ENCODE measurements at regions not wholly inside any gene's neighbourhood (a gene's known extent, or its start where the extent isn't known, plus 50 kb on each side); places are given as distances from the start of the nearest gene placed in this dataset.

GRCh38 chr2:153189091-153189888 lies 289.3 kb downstream of the RPRM start:
- no peak for FAIRE-seq
- DNase-seq (ENCODE audit: insufficient read length, low spot score) = no peak
- TF ChIP-seq PAX5 (IDR thresholded peaks at IDR 0.05; ENCODE audit: insufficient read depth, low read length, severe bottlenecking) (no peak), SPI1 (IDR thresholded peaks at IDR 0.05; ENCODE audit: low read depth, low read length) (no peak)

DNA sequence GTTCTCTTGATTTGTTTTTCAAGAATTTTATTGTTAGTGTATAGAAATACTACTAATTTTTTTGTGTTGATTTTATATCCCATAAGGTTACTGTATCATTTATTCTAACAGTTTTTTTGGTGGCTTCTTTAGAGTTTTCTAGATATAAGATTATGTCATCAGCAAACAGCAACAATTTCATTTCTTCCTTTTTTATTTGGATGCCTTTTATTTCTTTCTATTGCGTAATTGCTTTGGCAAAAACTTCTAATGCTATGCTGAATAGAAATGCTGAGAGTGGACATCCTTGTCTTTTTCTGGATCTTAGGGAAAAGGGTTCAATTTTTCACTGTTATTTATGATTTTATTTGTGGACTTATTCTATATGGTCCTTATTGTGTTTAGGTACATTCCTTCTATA lies 298.8 kb downstream of the RPRM start:
- DNase-seq (ENCODE audit: insufficient read length, low spot score) (no peak), FAIRE-seq (no peak)

GRCh38 chr2:153169609-153170008 lies 309.0 kb downstream of the RPRM start:
- TF ChIP-seq PAX5 (IDR thresholded peaks at IDR 0.05; ENCODE audit: insufficient read depth, low read length, severe bottlenecking) = no peak
- no peak for TF ChIP-seq POLR2AphosphoS5 (IDR thresholded peaks at IDR 0.05; ENCODE audit: low read depth, low read length)
- no peak for TF ChIP-seq POLR2A (IDR thresholded peaks at IDR 0.05; ENCODE audit: low read depth, low read length)
- TF ChIP-seq SPI1 (IDR thresholded peaks at IDR 0.05; ENCODE audit: low read depth, low read length) = no peak
- no peak for TF ChIP-seq TAF1 (IDR thresholded peaks at IDR 0.05; ENCODE audit: low read depth, low read length)
- no peak for FAIRE-seq
- no peak for DNase-seq (ENCODE audit: insufficient read length, low spot score)

More for the DNA sequence above, 298.8 kb downstream of the RPRM start:
- no peak for TF ChIP-seq POLR2AphosphoS5 (IDR thresholded peaks at IDR 0.05; ENCODE audit: low read depth, low read length)
- no peak for TF ChIP-seq POU2F2 (IDR thresholded peaks at IDR 0.05; ENCODE audit: low read depth, low read length)
- TF ChIP-seq POLR2A (IDR thresholded peaks at IDR 0.05; ENCODE audit: low read depth, low read length) = no peak
- TF ChIP-seq PAX5 (IDR thresholded peaks at IDR 0.05; ENCODE audit: insufficient read depth, low read length, severe bottlenecking) = no peak
- TF ChIP-seq SPI1 (IDR thresholded peaks at IDR 0.05; ENCODE audit: low read depth, low read length) = no peak
- no peak for TF ChIP-seq TAF1 (IDR thresholded peaks at IDR 0.05; ENCODE audit: low read depth, low read length)

GRCh38 chr2:153165021-153165420 lies 313.5 kb downstream of the RPRM start:
- TF ChIP-seq POLR2A (IDR thresholded peaks at IDR 0.05; ENCODE audit: low read depth, low read length) = no peak
- TF ChIP-seq TAF1 (IDR thresholded peaks at IDR 0.05; ENCODE audit: low read depth, low read length) = no peak
- TF ChIP-seq POU2F2 (IDR thresholded peaks at IDR 0.05; ENCODE audit: low read depth, low read length) = no peak
- no peak for TF ChIP-seq POLR2AphosphoS5 (IDR thresholded peaks at IDR 0.05; ENCODE audit: low read depth, low read length)
- no peak for TF ChIP-seq SPI1 (IDR thresholded peaks at IDR 0.05; ENCODE audit: low read depth, low read length)
- no peak for TF ChIP-seq PAX5 (IDR thresholded peaks at IDR 0.05; ENCODE audit: insufficient read depth, low read length, severe bottlenecking)
- no peak for FAIRE-seq
- no peak for DNase-seq (ENCODE audit: insufficient read length, low spot score)

GRCh38 chr2:153163055-153163454 lies 315.5 kb downstream of the RPRM start:
- FAIRE-seq = no peak
- no peak for TF ChIP-seq PAX5 (IDR thresholded peaks at IDR 0.05; ENCODE audit: insufficient read depth, low read length, severe bottlenecking)
- TF ChIP-seq POU2F2 (IDR thresholded peaks at IDR 0.05; ENCODE audit: low read depth, low read length) = no peak
- TF ChIP-seq SPI1 (IDR thresholded peaks at IDR 0.05; ENCODE audit: low read depth, low read length) = no peak
- TF ChIP-seq POLR2A (IDR thresholded peaks at IDR 0.05; ENCODE audit: low read depth, low read length) = no peak
- TF ChIP-seq TAF1 (IDR thresholded peaks at IDR 0.05; ENCODE audit: low read depth, low read length) = no peak
- no peak for TF ChIP-seq POLR2AphosphoS5 (IDR thresholded peaks at IDR 0.05; ENCODE audit: low read depth, low read length)
- peak; percentile 2 for DNase-seq (ENCODE audit: insufficient read length, low spot score)

DNA sequence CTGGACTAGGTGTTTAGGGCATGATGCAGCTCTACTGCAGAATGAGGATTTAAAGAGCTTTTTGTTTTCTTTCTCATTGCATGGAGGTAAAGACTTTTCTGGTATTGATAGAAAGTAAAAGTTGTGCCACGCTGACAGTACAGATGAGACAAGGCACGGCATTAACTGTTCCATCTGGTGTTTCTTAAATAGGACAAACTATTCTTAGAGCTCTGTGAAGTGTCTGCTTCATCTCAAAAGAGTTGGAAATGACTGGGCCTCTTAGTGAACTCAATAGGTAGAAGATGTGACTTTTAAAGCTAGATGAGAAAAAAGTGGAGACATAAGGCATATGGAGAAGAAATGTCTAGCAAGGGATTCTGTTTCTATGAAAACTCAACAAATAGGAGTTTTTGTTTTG lies 321.8 kb downstream of the RPRM start:
- FAIRE-seq (no peak), DNase-seq (ENCODE audit: insufficient read length, low spot score) (no peak)
- TF ChIP-seq POLR2A (IDR thresholded peaks at IDR 0.05; ENCODE audit: low read depth, low read length) (no peak), PAX5 (IDR thresholded peaks at IDR 0.05; ENCODE audit: insufficient read depth, low read length, severe bottlenecking) (no peak), TAF1 (IDR thresholded peaks at IDR 0.05; ENCODE audit: low read depth, low read length) (no peak), POU2F2 (IDR thresholded peaks at IDR 0.05; ENCODE audit: low read depth, low read length) (no peak), SPI1 (IDR thresholded peaks at IDR 0.05; ENCODE audit: low read depth, low read length) (no peak)

GRCh38 chr2:153152036-153152435 lies 326.5 kb downstream of the RPRM start:
- FAIRE-seq = no peak
- DNase-seq (ENCODE audit: insufficient read length, low spot score) = no peak
- no peak for TF ChIP-seq TAF1 (IDR thresholded peaks at IDR 0.05; ENCODE audit: low read depth, low read length)
- no peak for TF ChIP-seq POLR2A (IDR thresholded peaks at IDR 0.05; ENCODE audit: low read depth, low read length)
- no peak for TF ChIP-seq SPI1 (IDR thresholded peaks at IDR 0.05; ENCODE audit: low read depth, low read length)
- TF ChIP-seq PAX5 (IDR thresholded peaks at IDR 0.05; ENCODE audit: insufficient read depth, low read length, severe bottlenecking) = no peak
- no peak for TF ChIP-seq POU2F2 (IDR thresholded peaks at IDR 0.05; ENCODE audit: low read depth, low read length)
- no peak for TF ChIP-seq POLR2AphosphoS5 (IDR thresholded peaks at IDR 0.05; ENCODE audit: low read depth, low read length)

- TF ChIP-seq POLR2A (IDR thresholded peaks at IDR 0.05; ENCODE audit: low read depth, low read length) = no peak
- FAIRE-seq (no peak), DNase-seq (ENCODE audit: insufficient read length, low spot score) (no peak)
These were observed 333.0 kb downstream of the RPRM start for GRCh38 chr2:153145470-153145978.

DNA sequence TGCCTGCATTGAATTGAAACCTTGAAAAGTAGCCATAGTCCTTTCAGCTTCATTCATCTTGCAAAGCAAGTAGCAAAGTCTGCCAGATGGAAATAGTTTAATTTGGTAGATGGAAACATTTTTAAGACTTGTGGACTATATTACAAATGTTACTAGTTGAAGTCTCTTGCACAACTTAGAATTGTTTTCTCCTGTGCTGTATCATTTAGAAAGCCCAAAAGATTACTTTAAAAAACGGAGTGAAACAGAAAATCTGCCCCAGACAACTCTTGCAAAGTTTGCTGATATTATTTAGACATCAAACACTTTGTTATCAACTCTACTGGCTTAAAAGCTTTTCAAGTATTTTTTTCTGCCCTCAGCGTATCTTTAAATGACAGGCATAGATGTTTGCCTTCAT lies 335.0 kb downstream of the RPRM start:
- DNase-seq (ENCODE audit: insufficient read length, low spot score) (no peak), FAIRE-seq (no peak)
- TF ChIP-seq SPI1 (IDR thresholded peaks at IDR 0.05; ENCODE audit: low read depth, low read length) (no peak), POU2F2 (IDR thresholded peaks at IDR 0.05; ENCODE audit: low read depth, low read length) (no peak), POLR2AphosphoS5 (IDR thresholded peaks at IDR 0.05; ENCODE audit: low read depth, low read length) (no peak), TAF1 (IDR thresholded peaks at IDR 0.05; ENCODE audit: low read depth, low read length) (no peak), PAX5 (IDR thresholded peaks at IDR 0.05; ENCODE audit: insufficient read depth, low read length, severe bottlenecking) (no peak), POLR2A (IDR thresholded peaks at IDR 0.05; ENCODE audit: low read depth, low read length) (no peak)

DNA sequence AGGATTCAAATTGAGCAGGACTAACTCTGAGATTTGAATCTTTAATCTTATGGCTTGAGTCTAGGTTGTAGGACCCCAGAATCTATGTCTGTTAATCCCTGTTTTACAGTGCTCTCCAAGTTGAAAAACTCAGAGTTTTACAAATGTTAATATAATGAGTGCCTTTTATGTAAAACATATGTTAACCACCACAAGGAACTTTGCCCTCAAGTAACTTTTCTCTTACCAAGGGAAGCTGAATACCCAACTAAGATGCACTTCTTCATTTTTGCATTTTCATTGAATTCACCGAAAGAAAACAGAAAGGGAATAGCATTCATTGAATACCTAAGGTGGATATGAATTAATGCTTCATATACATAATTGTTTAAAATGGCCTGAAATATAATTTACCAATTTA lies 338.1 kb downstream of the RPRM start:
- TF ChIP-seq SPI1 (IDR thresholded peaks at IDR 0.05; ENCODE audit: low read depth, low read length) = no peak
- no peak for TF ChIP-seq POLR2A (IDR thresholded peaks at IDR 0.05; ENCODE audit: low read depth, low read length)
- no peak for TF ChIP-seq TAF1 (IDR thresholded peaks at IDR 0.05; ENCODE audit: low read depth, low read length)
- no peak for TF ChIP-seq POU2F2 (IDR thresholded peaks at IDR 0.05; ENCODE audit: low read depth, low read length)
- TF ChIP-seq POLR2AphosphoS5 (IDR thresholded peaks at IDR 0.05; ENCODE audit: low read depth, low read length) = no peak
- no peak for TF ChIP-seq PAX5 (IDR thresholded peaks at IDR 0.05; ENCODE audit: insufficient read depth, low read length, severe bottlenecking)
- no peak for DNase-seq (ENCODE audit: insufficient read length, low spot score)
- FAIRE-seq = no peak
